CD4-positive, CD25-positive, alpha-beta regulatory T cell (primary cell): ENCODE measurements at regions not wholly inside any gene's neighbourhood (a gene's known extent, or its start where the extent isn't known, plus 50 kb on each side); places are given as distances from the start of the nearest gene placed in this dataset.

Experiments
- ATAC-seq, 2 donors: fragments of 150-1000 bp; cut with Tn5 transposase; one replicate each; pipeline ENCODE4 v1.10.0; 2021; ENCODE audit warnings: low read depth in 2 of 2, moderate number of reproducible peaks in 2 of 2, moderate library complexity in 1 of 2
- DNase-seq, 3 donors: peaks; one replicate each; pipeline versions ENCODE4 v3.0.0 to v3.0.0-alpha.2; 2012 to 2022; ENCODE audit warnings: mixed read lengths in 1 of 3
- H3K27ac ChIP-seq: one replicate; pipeline ENCODE4 v1.7.0; 2013; ENCODE audit warnings: mild to moderate bottlenecking, low read length; ENCODE audit not compliant: insufficient read depth, poor library complexity, severe bottlenecking
- H3K27me3 ChIP-seq: one replicate; pipeline ENCODE4 v1.7.0; 2013; ENCODE audit warnings: low read length; ENCODE audit not compliant: control insufficient read depth, insufficient read depth
- H3K36me3 ChIP-seq: one replicate; pipeline ENCODE4 v1.7.0; 2013; ENCODE audit warnings: mild to moderate bottlenecking, low read length, moderate library complexity; ENCODE audit not compliant: control insufficient read depth, insufficient read depth
- H3K4me1 ChIP-seq: 2 replicates; pipeline ENCODE4 v1.7.0; 2013; ENCODE audit warnings: mild to moderate bottlenecking, low read length; ENCODE audit not compliant: insufficient read depth, control insufficient read depth, poor library complexity, severe bottlenecking
- H3K4me3 ChIP-seq: one replicate; pipeline ENCODE4 v1.7.0; 2013; ENCODE audit warnings: low read depth, mild to moderate bottlenecking, low read length, moderate library complexity
- H3K9me3 ChIP-seq, 2 experiments: 1 replicate in 1 of 2; 2 replicates in 1 of 2; pipeline ENCODE4 v1.7.0; 2013; ENCODE audit warnings: low read length in 2 of 2, mild to moderate bottlenecking in 1 of 2, moderate library complexity in 1 of 2; ENCODE audit not compliant: control insufficient read depth in 2 of 2
- H3K27ac Mint-ChIP-seq, 3 donors: one replicate each; pipeline ENCODE4 v1.8.0; 2020 to 2022; ENCODE audit warnings: mild to moderate bottlenecking in 3 of 3, mixed read lengths in 3 of 3, moderate library complexity in 2 of 3
- H3K27me3 Mint-ChIP-seq: one replicate; pipeline ENCODE4 v1.8.0; 2022; ENCODE audit warnings: mild to moderate bottlenecking, mixed read lengths
- H3K36me3 Mint-ChIP-seq: one replicate; pipeline ENCODE4 v1.8.0; 2020; ENCODE audit warnings: mixed read lengths
- H3K4me1 Mint-ChIP-seq, 4 donors: one replicate each; pipeline ENCODE4 v1.8.0; 2020 to 2022; ENCODE audit warnings: mixed read lengths in 4 of 4, mild to moderate bottlenecking in 1 of 4
- H3K4me3 Mint-ChIP-seq, 4 donors: one replicate each; pipeline ENCODE4 v1.8.0; 2020 to 2022; ENCODE audit warnings: mild to moderate bottlenecking in 4 of 4, mixed read lengths in 4 of 4, moderate library complexity in 3 of 4
- H3K9me3 Mint-ChIP-seq, 7 donors: one replicate each; pipeline ENCODE4 v1.8.0; 2020 to 2022; ENCODE audit warnings: mixed read lengths in 7 of 7, mild to moderate bottlenecking in 3 of 7, moderate library complexity in 2 of 7

DNA sequence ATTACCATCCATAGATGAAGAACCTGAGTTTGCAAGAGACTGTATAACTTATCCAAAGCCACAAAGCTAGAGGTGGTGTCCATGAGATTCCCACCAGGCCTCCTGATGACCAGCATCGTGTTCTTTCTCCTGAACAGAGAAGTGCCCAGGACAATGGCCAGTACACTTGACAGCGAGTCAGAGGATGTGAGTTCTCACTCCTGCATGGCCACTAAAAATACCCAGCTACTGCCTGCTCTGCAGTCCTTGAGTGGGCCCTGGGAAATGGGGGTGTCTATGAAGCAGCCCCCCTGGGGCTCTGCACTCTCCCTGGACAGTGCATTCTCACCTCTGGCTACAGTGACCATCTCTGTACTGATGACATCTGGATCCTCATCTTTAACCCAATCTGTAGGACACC, 201.2 kb downstream of the RPLP1 start:
- no peak overlapping the region for H3K4me3 Mint-ChIP-seq
- no peak overlapping the region for H3K27ac Mint-ChIP-seq
- ATAC-seq = no peak
- H3K27me3 Mint-ChIP-seq = peaks cover 10% of the 10 kb centered on the region
- Histone ChIP-seq H3K4me1 (no peaks in the 10 kb centered on the region), H3K27me3 (peaks cover 2% of the 10 kb centered on the region), H3K9me3 (no peaks in the 10 kb centered on the region), H3K4me3 (no peak overlapping the region), H3K27ac (no peak overlapping the region), H3K36me3 (no peaks in the 10 kb centered on the region)
- no peak for DNase-seq
- H3K36me3 Mint-ChIP-seq = no peaks in the 10 kb centered on the region
- no peaks in the 10 kb centered on the region for H3K4me1 Mint-ChIP-seq
- peaks cover 0 to 2% (median 0%) of the 10 kb centered on the region in 7 donors for H3K9me3 Mint-ChIP-seq

DNA sequence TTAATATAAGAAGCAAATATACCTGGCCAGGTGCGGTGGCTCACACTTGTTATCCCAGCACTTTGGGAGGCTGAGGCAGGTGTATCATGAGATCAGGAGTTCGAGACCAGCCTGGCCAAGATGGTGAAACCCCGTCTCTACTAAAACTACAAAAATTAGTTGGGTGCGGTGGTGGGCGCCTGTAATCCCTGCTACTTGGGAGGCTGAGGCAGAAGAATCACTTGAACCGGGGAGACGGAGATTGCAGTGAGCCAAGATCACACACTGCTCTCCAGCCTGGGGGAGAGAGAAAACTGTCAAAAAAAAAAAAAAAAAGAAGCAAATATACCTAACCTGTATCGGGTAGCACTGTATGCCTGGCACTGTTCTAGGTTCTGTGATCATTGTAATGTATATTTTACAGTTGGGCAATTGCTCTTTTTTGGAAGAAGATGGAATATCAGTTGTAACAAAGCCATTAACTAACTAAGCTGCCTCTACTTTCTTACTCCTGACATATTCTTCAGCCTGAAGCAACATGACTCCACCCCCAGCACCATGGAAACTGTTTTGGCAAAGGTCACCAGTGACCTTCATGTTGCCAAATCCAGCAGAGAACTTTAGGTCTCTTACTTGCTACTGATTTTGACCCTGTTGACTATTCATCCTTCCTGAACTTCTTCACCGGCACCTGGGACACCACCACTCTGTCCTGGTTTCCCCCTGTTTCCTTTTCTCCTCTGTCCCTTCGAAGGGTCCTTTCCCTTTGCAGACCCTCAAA, 203.8 kb downstream of the RPLP1 start:
- no peak overlapping the region for H3K4me3 ChIP-seq
- H3K27ac ChIP-seq = no peak overlapping the region
- DNase-seq (no peak), ATAC-seq (no peak)
- no peaks in the 10 kb centered on the region for H3K9me3 ChIP-seq
- H3K9me3 Mint-ChIP-seq = peaks cover 0 to 2% (median 0%) of the 10 kb centered on the region in 7 donors
- peaks cover 5% of the 10 kb centered on the region for H3K27me3 Mint-ChIP-seq
- H3K4me1 Mint-ChIP-seq = no peaks in the 10 kb centered on the region
- no peak overlapping the region for H3K4me3 Mint-ChIP-seq
- H3K36me3 Mint-ChIP-seq = no peaks in the 10 kb centered on the region
- H3K36me3 ChIP-seq = no peaks in the 10 kb centered on the region
- H3K4me1 ChIP-seq = no peaks in the 10 kb centered on the region
- no peak overlapping the region for H3K27ac Mint-ChIP-seq
- H3K27me3 ChIP-seq = no peaks in the 10 kb centered on the region

DNA sequence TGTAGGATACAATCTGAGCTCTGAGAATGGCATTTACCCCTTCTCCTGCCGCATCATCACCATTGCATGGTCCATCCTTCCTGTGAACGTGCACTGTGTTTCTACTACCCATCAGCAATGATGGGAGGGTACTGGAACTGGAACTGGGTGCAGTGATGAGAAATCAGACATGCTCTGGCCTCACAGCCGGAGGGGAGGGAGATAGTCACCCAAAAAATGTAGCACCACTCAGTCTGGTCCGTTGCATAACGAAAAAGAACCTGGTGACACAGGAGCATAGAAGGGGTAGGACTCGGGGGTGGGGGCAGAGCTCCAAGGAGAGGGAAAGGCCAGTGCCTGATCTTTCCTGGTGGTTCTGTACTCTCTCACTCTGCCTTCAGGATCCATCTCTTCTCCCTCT, 205.0 kb downstream of the RPLP1 start:
- H3K4me3 Mint-ChIP-seq = no peak overlapping the region
- Histone ChIP-seq H3K36me3 (no peaks in the 10 kb centered on the region), H3K9me3 (no peaks in the 10 kb centered on the region), H3K4me1 (no peaks in the 10 kb centered on the region), H3K4me3 (no peak overlapping the region), H3K27ac (no peak overlapping the region), H3K27me3 (no peaks in the 10 kb centered on the region)
- H3K27ac Mint-ChIP-seq = no peak overlapping the region
- peaks cover 0 to 2% (median 0%) of the 10 kb centered on the region in 7 donors for H3K9me3 Mint-ChIP-seq
- DNase-seq (no peak), ATAC-seq (no peak)
- H3K36me3 Mint-ChIP-seq = no peaks in the 10 kb centered on the region
- H3K4me1 Mint-ChIP-seq = no peaks in the 10 kb centered on the region
- H3K27me3 Mint-ChIP-seq = peaks cover 6% of the 10 kb centered on the region

DNA sequence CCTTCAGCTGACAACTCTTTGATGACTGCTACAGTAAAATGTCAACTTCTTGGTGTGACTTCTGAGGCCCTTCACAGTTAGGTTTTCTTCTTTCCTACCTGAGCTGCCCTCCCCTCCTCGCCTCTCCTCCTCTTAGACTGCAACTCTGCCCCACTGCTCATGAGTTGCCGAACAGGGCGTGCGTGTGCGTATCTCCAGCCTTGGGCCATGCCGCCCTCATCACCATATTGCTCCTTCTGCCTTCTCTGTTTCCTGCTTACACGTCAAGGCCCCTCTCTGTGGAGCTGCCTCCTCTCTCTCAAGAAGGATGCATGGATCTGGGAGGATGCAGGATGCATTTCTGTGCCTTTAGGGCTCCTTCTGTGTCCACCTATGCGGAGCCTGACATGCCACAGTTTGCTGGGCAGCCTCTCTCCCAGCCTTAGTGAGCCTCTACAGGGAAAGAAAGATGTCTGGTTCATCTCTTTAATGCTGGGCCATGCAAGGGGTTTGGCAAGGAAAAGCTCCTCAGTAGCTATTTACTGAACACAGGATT, 205.9 kb downstream of the RPLP1 start:
- no peak overlapping the region for H3K4me3 ChIP-seq
- H3K36me3 ChIP-seq = no peaks in the 10 kb centered on the region
- ATAC-seq (no peak), DNase-seq (no peak)
- Mint-ChIP-seq H3K27me3 (peaks cover 9% of the 10 kb centered on the region), H3K27ac (no peak overlapping the region), H3K4me1 (no peaks in the 10 kb centered on the region), H3K36me3 (no peaks in the 10 kb centered on the region), H3K9me3 (peaks cover 0 to 2% (median 0%) of the 10 kb centered on the region in 7 donors), H3K4me3 (no peak overlapping the region)
- no peaks in the 10 kb centered on the region for H3K9me3 ChIP-seq
- no peaks in the 10 kb centered on the region for H3K27me3 ChIP-seq
- no peak overlapping the region for H3K27ac ChIP-seq
- no peaks in the 10 kb centered on the region for H3K4me1 ChIP-seq

DNA sequence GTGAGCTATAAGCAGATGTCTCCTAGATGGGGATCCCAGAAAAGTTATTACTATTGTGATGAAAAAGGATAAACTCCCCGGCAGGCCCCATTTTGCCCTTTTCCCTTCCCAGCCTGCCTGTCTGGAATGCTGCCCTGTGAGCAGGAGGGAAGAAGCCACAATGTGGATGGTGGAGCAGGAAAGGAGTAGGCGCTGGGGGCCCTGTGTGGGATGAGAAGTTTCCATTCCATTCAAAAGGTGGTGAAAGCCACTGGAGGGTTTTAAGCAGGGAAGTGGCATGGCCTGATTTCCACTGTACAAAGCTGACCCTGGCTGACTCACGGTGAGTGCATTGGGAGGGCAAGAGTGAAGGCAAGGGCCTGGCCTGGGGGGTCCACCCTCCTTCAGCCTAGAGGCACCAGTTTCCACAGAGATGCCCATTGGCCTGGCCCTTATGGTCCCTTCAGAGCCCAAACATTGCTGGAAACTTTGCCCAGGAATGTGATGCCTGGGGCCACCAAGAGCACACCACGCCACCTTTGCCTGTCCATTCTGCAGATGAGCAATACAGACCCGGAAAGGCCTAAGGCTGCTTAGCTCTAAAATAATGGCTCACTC, 206.9 kb downstream of the RPLP1 start:
- no peak overlapping the region for H3K27ac Mint-ChIP-seq
- H3K27ac ChIP-seq = no peak overlapping the region
- no peak for DNase-seq

DNA sequence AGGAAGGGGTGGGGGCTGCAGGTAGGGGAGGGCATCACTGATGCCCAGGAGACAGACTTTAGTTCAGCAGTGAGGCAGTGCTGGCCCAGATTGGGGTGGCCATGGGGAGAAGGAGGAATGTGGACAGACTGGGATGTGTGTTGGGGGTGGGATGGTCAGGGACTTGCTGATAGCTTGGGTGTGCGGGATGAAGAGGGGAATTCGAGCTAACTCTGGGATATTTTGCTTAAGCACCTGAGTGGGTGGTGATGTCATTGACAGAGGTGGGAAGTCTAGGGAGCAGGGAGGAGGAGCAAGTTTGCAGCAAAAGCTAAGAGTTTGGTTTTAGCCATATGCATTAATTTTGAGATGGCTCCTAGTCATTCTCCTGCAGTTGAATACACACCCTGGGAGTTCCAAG, 207.5 kb downstream of the RPLP1 start:
- H3K27ac ChIP-seq = no peak overlapping the region
- no peak overlapping the region for H3K4me3 Mint-ChIP-seq

More for the DNA sequence above, 206.9 kb downstream of the RPLP1 start:
- Histone ChIP-seq H3K9me3 (no peaks in the 10 kb centered on the region), H3K36me3 (no peaks in the 10 kb centered on the region), H3K4me3 (no peak overlapping the region), H3K4me1 (no peaks in the 10 kb centered on the region), H3K27me3 (no peaks in the 10 kb centered on the region)
- Mint-ChIP-seq H3K36me3 (no peaks in the 10 kb centered on the region), H3K27me3 (peaks cover 4% of the 10 kb centered on the region), H3K4me3 (no peak overlapping the region), H3K4me1 (no peaks in the 10 kb centered on the region), H3K9me3 (peaks cover 0 to 2% (median 0%) of the 10 kb centered on the region in 7 donors)
- no peak for ATAC-seq

DNA sequence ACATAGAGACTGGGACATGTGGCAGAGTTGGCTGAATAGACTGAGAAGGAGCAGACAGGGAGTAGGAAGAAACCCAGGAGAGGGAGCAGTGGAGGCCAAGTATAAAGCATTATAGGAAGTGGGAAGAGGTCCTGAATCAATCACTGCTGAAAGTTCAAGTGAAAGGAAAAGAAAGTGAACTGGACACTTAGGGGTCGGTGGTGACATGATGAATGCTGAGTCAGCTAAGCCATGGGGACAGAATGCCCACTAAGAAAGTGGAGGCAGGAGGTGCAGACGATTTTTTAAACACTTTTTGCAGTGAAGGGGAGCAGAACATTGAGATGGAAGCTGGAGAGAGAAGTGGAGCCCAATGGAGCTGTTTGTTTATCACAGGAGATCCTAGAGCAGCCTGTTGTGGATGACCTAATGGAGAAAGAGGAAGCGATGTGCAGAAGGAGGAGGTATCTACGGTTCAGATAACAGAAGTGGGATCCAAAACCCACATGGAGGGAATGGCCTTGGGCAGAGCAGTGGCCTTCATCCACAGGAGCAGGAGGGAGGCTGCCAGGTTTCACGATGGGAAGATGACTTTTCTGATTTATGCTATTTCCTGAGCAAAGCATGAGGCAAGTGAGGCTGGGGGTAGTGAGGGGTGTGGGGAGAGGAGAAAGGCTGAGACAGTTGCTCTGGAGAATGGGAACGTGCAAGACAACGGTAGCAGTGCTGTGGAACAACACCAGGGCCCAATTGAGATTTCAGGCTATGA, 208.2 kb downstream of the RPLP1 start:
- Histone ChIP-seq H3K27ac (no peak overlapping the region), H3K4me3 (no peak overlapping the region), H3K36me3 (no peaks in the 10 kb centered on the region), H3K9me3 (no peaks in the 10 kb centered on the region), H3K4me1 (no peaks in the 10 kb centered on the region), H3K27me3 (no peaks in the 10 kb centered on the region)
- Mint-ChIP-seq H3K27me3 (peaks cover 4% of the 10 kb centered on the region), H3K4me3 (no peak overlapping the region), H3K36me3 (no peaks in the 10 kb centered on the region), H3K4me1 (peaks cover 0 to 8% (median 0%) of the 10 kb centered on the region in 4 donors), H3K27ac (no peak overlapping the region), H3K9me3 (no peaks in the 10 kb centered on the region)
- no peak for ATAC-seq
- DNase-seq = no peak

More for the DNA sequence above, 207.5 kb downstream of the RPLP1 start:
- no peaks in the 10 kb centered on the region for H3K36me3 ChIP-seq
- peaks cover 0 to 2% (median 0%) of the 10 kb centered on the region in 7 donors for H3K9me3 Mint-ChIP-seq
- no peaks in the 10 kb centered on the region for H3K9me3 ChIP-seq
- H3K36me3 Mint-ChIP-seq = no peaks in the 10 kb centered on the region
- H3K4me3 ChIP-seq = no peak overlapping the region
- peaks cover 4% of the 10 kb centered on the region for H3K27me3 Mint-ChIP-seq
- H3K27me3 ChIP-seq = no peaks in the 10 kb centered on the region
- H3K4me1 ChIP-seq = no peaks in the 10 kb centered on the region
- no peak for DNase-seq
- H3K27ac Mint-ChIP-seq = no peak overlapping the region
- no peak for ATAC-seq
- H3K4me1 Mint-ChIP-seq = peaks cover 0 to 2% (median 0%) of the 10 kb centered on the region in 4 donors
